Activated CD8-positive, alpha-beta T cell treated with anti-CD3 and anti-CD28 coated beads, Interleukin-2, amount 10 ng/mL, durations not matched to agents 7 days and 5 days (primary cell): ENCODE measurements at regions not wholly inside any gene's neighbourhood (a gene's known extent, or its start where the extent isn't known, plus 50 kb on each side); places are given as distances from the start of the nearest gene placed in this dataset.
"Not testable (repeated sequence)": the region's sequence is repeated elsewhere in the genome, so short reads cannot be mapped to it uniquely, and the experiment has no call there.

ENCODE experiments used
- ATAC-seq: fragments of 150-1000 bp; cut with Tn5 transposase; one replicate; pipeline ENCODE4 v1.10.0; 2021; ENCODE audit warnings: moderate library complexity
- CTCF ChIA-PET: fragments of 350-600 bp; sonication (Branson Sonifier 250); formaldehyde crosslinking; loops from one replicate; lab custom pipeline; 2021; ENCODE audit warnings: antibody characterized with exemption; lab: Charles Lee
- POLR2A ChIA-PET: fragments of 350-600 bp; sonication (Branson Sonifier 250); formaldehyde crosslinking; loops from one replicate; lab custom pipeline; 2021; ENCODE audit warnings: antibody characterized with exemption; lab: Charles Lee
- DNase-seq: peaks from one replicate; pipeline ENCODE4 v3.0.0-alpha.2; 2020
- H3K27ac Mint-ChIP-seq: one replicate; pipeline ENCODE4 v1.8.0; 2021; ENCODE audit warnings: mild to moderate bottlenecking, mixed read lengths
- H3K27me3 Mint-ChIP-seq: one replicate; pipeline ENCODE4 v1.8.0; 2021; ENCODE audit warnings: low read depth, mixed read lengths
- H3K36me3 Mint-ChIP-seq: one replicate; pipeline ENCODE4 v1.8.0; 2021; ENCODE audit warnings: low read depth, mixed read lengths
- H3K4me1 Mint-ChIP-seq: one replicate; pipeline ENCODE4 v1.8.0; 2021; ENCODE audit warnings: low read depth, mixed read lengths
- H3K4me3 Mint-ChIP-seq: one replicate; pipeline ENCODE4 v1.8.0; 2021; ENCODE audit warnings: mild to moderate bottlenecking, mixed read lengths
- H3K9me3 Mint-ChIP-seq: one replicate; pipeline ENCODE4 v1.8.0; 2022; ENCODE audit warnings: mixed read lengths; ENCODE audit not compliant: insufficient read depth

- ChIA-PET POLR2A (no interaction called here), CTCF (interaction anchor here (0.9 to 1.9 kb wide), 5 partner anchors 10 to 166 kb away, joined by 3 to 11 read pairs (median 4); no protein-coding TSS in a partner anchor)
- peaks cover 8% of the 10 kb centered on the region for H3K27me3 Mint-ChIP-seq
- H3K27ac Mint-ChIP-seq: no peak overlapping the region
- H3K4me3 Mint-ChIP-seq: no peak overlapping the region
- ATAC-seq (peak; percentile 86), DNase-seq (peak; percentile 63)
- H3K9me3 Mint-ChIP-seq: no peaks in the 10 kb centered on the region
- no peaks in the 10 kb centered on the region for H3K4me1 Mint-ChIP-seq
- no peaks in the 10 kb centered on the region for H3K36me3 Mint-ChIP-seq
Measured at GRCh38 chr12:125330645-125331341, 265.6 kb downstream of the AACS start.

DNA sequence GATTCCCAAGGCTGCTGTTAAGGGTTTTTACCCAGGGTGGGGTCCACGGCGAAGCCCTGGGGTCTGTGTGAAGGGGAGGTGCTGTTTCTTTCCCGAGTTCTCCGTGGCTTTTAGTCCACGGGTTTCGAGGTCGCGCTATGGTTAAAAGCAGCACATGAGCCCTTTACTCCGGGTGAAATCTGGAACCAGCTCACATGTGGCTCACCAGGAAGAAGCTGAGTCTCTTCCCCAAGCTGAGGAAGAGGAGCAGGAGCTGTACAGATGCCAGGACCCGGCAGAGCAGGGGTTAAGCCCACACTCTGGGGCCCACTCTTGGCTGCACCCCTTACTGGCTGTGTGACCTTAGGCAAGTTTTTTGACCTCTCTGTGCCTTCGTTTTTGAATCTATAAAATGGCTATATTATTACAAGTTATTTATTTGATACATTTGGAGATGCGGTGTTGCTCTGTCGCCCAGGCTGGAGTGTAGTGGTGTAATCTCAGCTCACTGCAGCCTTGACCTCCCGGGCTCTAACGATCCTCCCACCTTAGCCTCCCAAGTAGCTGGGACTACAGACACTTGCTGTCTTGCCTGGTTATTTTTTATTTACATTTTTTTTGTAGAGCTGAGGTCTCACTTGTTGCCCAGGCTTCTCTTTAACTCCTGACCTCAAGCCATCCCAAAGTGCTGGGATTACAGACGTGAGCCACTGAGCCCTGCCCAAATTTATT lies 266.3 kb downstream of the AACS start:
- no peaks in the 10 kb centered on the region for H3K4me1 Mint-ChIP-seq
- ChIA-PET CTCF (interaction anchor here (0.8 to 1.9 kb wide), 6 partner anchors 9 to 166 kb away, joined by 3 to 11 read pairs (median 4); no protein-coding TSS in a partner anchor), POLR2A (no interaction called here)
- H3K9me3 Mint-ChIP-seq: no peaks in the 10 kb centered on the region
- peaks cover 8% of the 10 kb centered on the region for H3K27me3 Mint-ChIP-seq
- ATAC-seq: no peak
- no peak overlapping the region for H3K27ac Mint-ChIP-seq
- no peaks in the 10 kb centered on the region for H3K36me3 Mint-ChIP-seq
- H3K4me3 Mint-ChIP-seq: no peak overlapping the region
- no peak for DNase-seq

GRCh38 chr12:125332900-125333299 lies 267.7 kb downstream of the AACS start:
- H3K9me3 Mint-ChIP-seq: no peaks in the 10 kb centered on the region
- ATAC-seq: no peak
- H3K27ac Mint-ChIP-seq: no peak overlapping the region
- no peak for DNase-seq
- H3K4me1 Mint-ChIP-seq: no peaks in the 10 kb centered on the region
- no peak overlapping the region for H3K4me3 Mint-ChIP-seq
- ChIA-PET POLR2A (no interaction called here), CTCF (interaction anchor here (0.7 to 1.3 kb wide), 3 partner anchors 9 to 71 kb away, joined by 3 to 4 read pairs (median 3); no protein-coding TSS in a partner anchor)
- no peaks in the 10 kb centered on the region for H3K36me3 Mint-ChIP-seq
- H3K27me3 Mint-ChIP-seq: peaks cover 8% of the 10 kb centered on the region

GRCh38 chr12:125336246-125336645 lies 271.0 kb downstream of the AACS start:
- Mint-ChIP-seq H3K27ac (no peak overlapping the region), H3K4me3 (no peak overlapping the region), H3K9me3 (no peaks in the 10 kb centered on the region), H3K4me1 (no peaks in the 10 kb centered on the region), H3K27me3 (peaks cover 5% of the 10 kb centered on the region), H3K36me3 (no peaks in the 10 kb centered on the region)
- ChIA-PET POLR2A (no interaction called here), CTCF (no interaction called here)
- ATAC-seq (no peak), DNase-seq (no peak)

DNA sequence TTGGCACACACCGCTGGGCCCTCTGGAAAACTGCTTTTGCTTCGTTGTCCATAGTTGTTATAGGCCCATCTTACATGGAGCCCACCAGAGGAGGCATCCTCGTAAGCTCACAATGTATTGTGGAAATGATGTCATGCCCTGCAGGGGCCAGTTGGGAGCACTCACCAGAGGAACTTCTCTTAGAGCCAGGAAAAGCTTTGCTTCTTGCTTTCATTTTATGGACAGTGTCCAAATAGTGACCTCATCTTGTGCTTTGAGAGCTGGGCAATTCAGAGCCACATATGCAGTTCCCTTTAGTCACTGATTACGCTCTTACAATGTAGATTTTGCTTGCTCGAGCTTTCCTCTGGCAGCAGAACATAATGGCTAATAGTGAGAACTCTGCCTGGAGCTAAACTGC lies 275.6 kb downstream of the AACS start:
- ChIA-PET CTCF (interaction anchor here (2.6 kb wide), 1 partner anchor 10 kb away, joined by 11 read pairs; no protein-coding TSS in a partner anchor), POLR2A (no interaction called here)
- Mint-ChIP-seq H3K36me3 (no peaks in the 10 kb centered on the region), H3K4me1 (no peaks in the 10 kb centered on the region), H3K4me3 (no peak overlapping the region), H3K9me3 (no peaks in the 10 kb centered on the region), H3K27ac (no peak overlapping the region), H3K27me3 (peaks cover 6% of the 10 kb centered on the region)
- no peak for ATAC-seq
- no peak for DNase-seq

GRCh38 chr12:125341422-125341821 lies 276.2 kb downstream of the AACS start:
- H3K36me3 Mint-ChIP-seq: no peaks in the 10 kb centered on the region
- ATAC-seq: no peak
- no peaks in the 10 kb centered on the region for H3K9me3 Mint-ChIP-seq
- DNase-seq: no peak
- ChIA-PET POLR2A (no interaction called here), CTCF (interaction anchor here (1.6 to 2.6 kb wide), 2 partner anchors 8 to 10 kb away, joined by 3 to 11 read pairs; no protein-coding TSS in a partner anchor)
- peaks cover 6% of the 10 kb centered on the region for H3K27me3 Mint-ChIP-seq
- H3K4me1 Mint-ChIP-seq: no peaks in the 10 kb centered on the region
- no peak overlapping the region for H3K27ac Mint-ChIP-seq
- no peak overlapping the region for H3K4me3 Mint-ChIP-seq

GRCh38 chr12:125343649-125344048 lies 278.4 kb downstream of the AACS start:
- H3K27ac Mint-ChIP-seq: no peak overlapping the region
- H3K27me3 Mint-ChIP-seq: peaks cover 7% of the 10 kb centered on the region
- no peak overlapping the region for H3K4me3 Mint-ChIP-seq
- H3K4me1 Mint-ChIP-seq: no peaks in the 10 kb centered on the region
- H3K9me3 Mint-ChIP-seq: no peaks in the 10 kb centered on the region
- no peak for ATAC-seq
- ChIA-PET POLR2A (no interaction called here), CTCF (interaction anchor here (0.7 kb wide), 1 partner anchor 10 kb away, joined by 3 read pairs; no protein-coding TSS in a partner anchor)
- DNase-seq: no peak
- H3K36me3 Mint-ChIP-seq: no peaks in the 10 kb centered on the region

- Mint-ChIP-seq H3K27ac (no peak overlapping the region), H3K36me3 (no peaks in the 10 kb centered on the region), H3K27me3 (peaks cover 5% of the 10 kb centered on the region), H3K9me3 (no peaks in the 10 kb centered on the region), H3K4me3 (no peak overlapping the region), H3K4me1 (no peaks in the 10 kb centered on the region)
- ATAC-seq: no peak
- CTCF ChIA-PET: interaction anchor here (1.4 kb wide), 1 partner anchor 15 kb away, joined by 3 read pairs; no protein-coding TSS in a partner anchor
- POLR2A ChIA-PET: no interaction called here
- no peak for DNase-seq
Measured at GRCh38 chr12:125346362-125346761, 281.1 kb downstream of the AACS start.

- DNase-seq (no peak), ATAC-seq (no peak)
- H3K27ac Mint-ChIP-seq: no peak overlapping the region
- no peaks in the 10 kb centered on the region for H3K36me3 Mint-ChIP-seq
- H3K4me3 Mint-ChIP-seq: no peak overlapping the region
- no peaks in the 10 kb centered on the region for H3K27me3 Mint-ChIP-seq
- no peaks in the 10 kb centered on the region for H3K4me1 Mint-ChIP-seq
- CTCF ChIA-PET: no interaction called here
- no peaks in the 10 kb centered on the region for H3K9me3 Mint-ChIP-seq
- POLR2A ChIA-PET: no interaction called here
Measured at GRCh38 chr12:125351788-125352187, 286.6 kb downstream of the AACS start.

DNA sequence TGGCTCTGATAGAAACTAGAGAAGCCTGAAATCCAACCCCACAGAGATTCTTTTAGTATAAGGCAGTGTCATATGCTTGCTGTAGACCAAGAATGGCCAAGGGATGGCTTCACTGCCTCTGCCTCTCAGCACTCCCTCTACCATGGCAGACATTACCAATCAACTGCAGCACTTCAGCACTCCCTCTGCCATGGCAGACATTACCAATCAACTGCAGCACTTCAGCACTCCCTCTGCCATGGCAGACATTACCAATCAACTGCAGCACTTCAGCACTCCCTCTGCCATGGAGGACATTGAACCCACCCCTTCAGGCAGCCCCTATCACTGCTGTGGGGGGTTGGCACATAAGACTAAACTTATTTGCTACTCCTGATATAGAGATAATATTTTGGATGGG lies 287.8 kb downstream of the AACS start:
- H3K27me3 Mint-ChIP-seq, H3K36me3 Mint-ChIP-seq, CTCF ChIA-PET, H3K4me3 Mint-ChIP-seq, H3K27ac Mint-ChIP-seq, H3K9me3 Mint-ChIP-seq, DNase-seq, H3K4me1 Mint-ChIP-seq, POLR2A ChIA-PET, ATAC-seq: not testable (repeated sequence)

DNA sequence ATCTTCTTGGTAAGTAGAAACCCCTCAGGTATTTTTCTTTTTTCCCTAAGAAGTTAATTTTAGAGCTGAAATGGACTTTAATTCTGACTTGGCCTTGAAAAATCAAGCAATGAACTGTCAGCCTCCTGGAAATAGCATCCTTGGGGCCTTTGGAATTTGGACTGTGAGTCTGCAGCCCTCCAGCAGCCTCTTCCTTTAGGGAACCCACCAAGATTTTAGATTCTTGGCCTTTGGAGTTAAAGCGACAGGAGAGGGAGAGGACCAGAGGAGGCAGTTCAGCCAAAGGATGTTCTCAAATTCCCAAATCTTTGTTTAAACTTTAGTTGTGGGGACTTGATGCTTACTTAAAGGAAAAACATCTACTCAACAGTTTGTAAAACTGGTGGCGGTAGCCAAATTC lies 288.6 kb downstream of the AACS start:
- DNase-seq: no peak
- POLR2A ChIA-PET: no interaction called here
- CTCF ChIA-PET: interaction anchor here (1.7 kb wide), 1 partner anchor 170 kb away, joined by 3 read pairs; no protein-coding TSS in a partner anchor

GRCh38 chr12:125355614-125356013 lies 290.4 kb downstream of the AACS start:
- H3K27me3 Mint-ChIP-seq: no peaks in the 10 kb centered on the region
- no peaks in the 10 kb centered on the region for H3K36me3 Mint-ChIP-seq
- CTCF ChIA-PET: interaction anchor here (1.7 kb wide), 1 partner anchor 172 kb away, joined by 3 read pairs; no protein-coding TSS in a partner anchor
- no peak for ATAC-seq
- POLR2A ChIA-PET: no interaction called here
- no peak overlapping the region for H3K27ac Mint-ChIP-seq
- no peaks in the 10 kb centered on the region for H3K4me1 Mint-ChIP-seq
- no peaks in the 10 kb centered on the region for H3K9me3 Mint-ChIP-seq
- H3K4me3 Mint-ChIP-seq: no peak overlapping the region
- DNase-seq: no peak

More for the DNA sequence above, 288.6 kb downstream of the AACS start:
- no peak for ATAC-seq
- Mint-ChIP-seq H3K27me3 (no peaks in the 10 kb centered on the region), H3K9me3 (no peaks in the 10 kb centered on the region), H3K4me3 (no peak overlapping the region), H3K36me3 (no peaks in the 10 kb centered on the region), H3K27ac (no peak overlapping the region), H3K4me1 (no peaks in the 10 kb centered on the region)
